Psoas muscle (tissue), 7 donors: ENCODE measurements at regions not wholly inside any gene's neighbourhood (a gene's known extent, or its start where the extent isn't known, plus 50 kb on each side); places are given as distances from the start of the nearest gene placed in this dataset.

Experiments
- ATAC-seq, 4 donors: fragments of 200-7000 bp; cut with Tn5 transposase; one replicate each; pipeline ENCODE4 v1.9.1; 2020; ENCODE audit warnings: moderate library complexity in 3 of 4, mild to moderate bottlenecking in 2 of 4
- DNase-seq, 2 donors: peaks; one replicate each; pipeline ENCODE4 v3.0.0-alpha.2; 2020
- H3K27ac ChIP-seq: fragments of 200-600 bp; one replicate; pipeline ENCODE4 v1.8.0; 2022
- H3K27me3 ChIP-seq, 3 donors: fragments of 200-600 bp in 1 of 3; one replicate each; pipeline versions ENCODE4 v1.6.1 to v1.8.0; 2013 to 2022; ENCODE audit warnings: low read length in 2 of 3, mild to moderate bottlenecking in 2 of 3, moderate library complexity in 1 of 3; ENCODE audit not compliant: insufficient read depth in 3 of 3
- H3K36me3 ChIP-seq, 2 donors: fragments of 200-600 bp in 1 of 2; one replicate each; pipeline versions ENCODE4 v1.6.1 to v1.8.0; 2013 to 2022; ENCODE audit warnings: low read depth in 1 of 2, mild to moderate bottlenecking in 1 of 2, moderate library complexity in 1 of 2; ENCODE audit not compliant: insufficient read depth in 1 of 2
- H3K4me1 ChIP-seq: fragments of 200-600 bp; one replicate; pipeline ENCODE4 v1.8.0; 2022
- H3K4me3 ChIP-seq: fragments of 200-600 bp; one replicate; pipeline ENCODE4 v1.8.0; 2022; ENCODE audit warnings: mild to moderate bottlenecking
- H3K9me3 ChIP-seq: fragments of 200-600 bp; one replicate; pipeline ENCODE4 v1.8.0; 2022
- CTCF ChIP-seq: fragments of 200-600 bp; IDR thresholded peaks from one replicate; pipeline ENCODE4 v1.8.0; 2022; ENCODE audit warnings: antibody characterized with exemption
- WGBS, 3 donors: extraction: QIAGEN DNeasy Blood & Tissue Kit; methylation state at CpG; one replicate each; pipeline versions ENCODE4 v1.1.6 to v1.1.7; 2013; 5-methylcytosine and 5-hydroxymethylcytosine counted together
- intact Hi-C, 2 donors: fragments of 100-400 bp; cut with DNase I; formaldehyde crosslinking; loops; one replicate each; pipeline versions ENCODE4 v1.11.0 to v1.14.2; 2022
- donor health status: healthy with polysubstance abuse.
- donor health status: DM: no; HTN: no; CAD: no; lungs with moderate emphysema.
- donor health status: Bipolar disorder and iron deficiency.
- donor health status: healthy.
- donor health status: DM: yes; HTN: yes; CAD: no.
- donor health status: DM: no; HTN: no; CAD: no.
- donor health status: DM: yes; HTN: yes; CAD: no.

- H3K4me1 ChIP-seq: no peaks in the 10 kb centered on the region
- DNase-seq (no peak), ATAC-seq (no peak)
- 84 to 87% (median 85%) methylated on average over 8 of the region's 8 CpGs for WGBS, 3 donors
- H3K36me3 ChIP-seq: no peaks in the 10 kb centered on the region
- H3K4me3 ChIP-seq: no peak overlapping the region
- no peak for TF ChIP-seq CTCF
- no peaks in the 10 kb centered on the region for H3K9me3 ChIP-seq
- intact Hi-C loops: no loop called here
- H3K27me3 ChIP-seq: no peaks in the 10 kb centered on the region
- no peak overlapping the region for H3K27ac ChIP-seq
Measured at GRCh38 chr4:188988131-188988530, 848.9 kb downstream of the TRIML1 start.

- H3K27me3 ChIP-seq: no peaks in the 10 kb centered on the region
- TF ChIP-seq CTCF: no peak
- no peak overlapping the region for H3K27ac ChIP-seq
- no peak overlapping the region for H3K4me3 ChIP-seq
- H3K9me3 ChIP-seq: no peaks in the 10 kb centered on the region
- intact Hi-C loops: no loop called here
- no peaks in the 10 kb centered on the region for H3K4me1 ChIP-seq
- ATAC-seq (no peak), DNase-seq (no peak)
- H3K36me3 ChIP-seq: no peaks in the 10 kb centered on the region
- WGBS, 3 donors: 57 to 64% (median 60%) methylated on average over 3 of the region's 3 CpGs
Measured at GRCh38 chr4:188989371-188989770, 850.1 kb downstream of the TRIML1 start.

GRCh38 chr4:188992706-188993105 is 853.5 kb downstream of the TRIML1 start:
- WGBS, 3 donors: 65 to 81% (median 79%) methylated on average over 1 of the region's 1 CpG
- Histone ChIP-seq H3K36me3 (no peaks in the 10 kb centered on the region), H3K4me3 (no peak overlapping the region), H3K27me3 (no peaks in the 10 kb centered on the region), H3K27ac (no peak overlapping the region), H3K4me1 (no peaks in the 10 kb centered on the region), H3K9me3 (no peaks in the 10 kb centered on the region)
- no peak for TF ChIP-seq CTCF
- ATAC-seq: no peak
- intact Hi-C loops: no loop called here
- no peak for DNase-seq

GRCh38 chr4:188993871-188994270 is 854.6 kb downstream of the TRIML1 start:
- no peak for ATAC-seq
- intact Hi-C loops: no loop called here
- WGBS, 3 donors: 55 to 67% (median 58%) methylated on average over 6 of the region's 6 CpGs

More at GRCh38 chr4:188993871-188994270, 854.6 kb downstream of the TRIML1 start:
- DNase-seq: no peak
- no peaks in the 10 kb centered on the region for H3K4me1 ChIP-seq
- no peaks in the 10 kb centered on the region for H3K9me3 ChIP-seq
- no peak for TF ChIP-seq CTCF
- H3K27me3 ChIP-seq: no peaks in the 10 kb centered on the region
- H3K4me3 ChIP-seq: no peak overlapping the region
- no peak overlapping the region for H3K27ac ChIP-seq
- no peaks in the 10 kb centered on the region for H3K36me3 ChIP-seq
